Fibroblast of lung (primary cell): ENCODE measurements at regions not wholly inside any gene's neighbourhood (a gene's known extent, or its start where the extent isn't known, plus 50 kb on each side); places are given as distances from the start of the nearest gene placed in this dataset.

Source experiments
- DNase-seq, 2 donors: peaks; one replicate each; pipeline versions ENCODE4 v3.0.0 to v3.0.0-alpha.2; 2010; ENCODE audit warnings: low read depth in 2 of 2
- H2AFZ ChIP-seq: 2 replicates; pipeline ENCODE4 v1.5.1; 2012; ENCODE audit warnings: low read length, control low read depth, inconsistent platforms
- H3K27ac ChIP-seq: 2 replicates; pipeline ENCODE4 v1.5.1; 2011; ENCODE audit warnings: low read length, control low read depth; ENCODE audit not compliant: insufficient read depth
- H3K27me3 ChIP-seq: 2 replicates; pipeline ENCODE4 v1.5.1; 2011; ENCODE audit warnings: mild to moderate bottlenecking, low read length; ENCODE audit not compliant: control insufficient read depth, insufficient read depth
- H3K36me3 ChIP-seq: 2 replicates; pipeline ENCODE4 v1.5.1; 2011; ENCODE audit warnings: low read length; ENCODE audit not compliant: control insufficient read depth, insufficient read depth
- H3K4me1 ChIP-seq: 2 replicates; pipeline ENCODE4 v1.5.1; 2011; ENCODE audit warnings: low read length; ENCODE audit not compliant: control insufficient read depth, insufficient read depth; ENCODE audit errors: extremely low read depth
- H3K4me2 ChIP-seq: 2 replicates; pipeline ENCODE4 v1.5.1; 2011; ENCODE audit warnings: low read length, control low read depth; ENCODE audit not compliant: insufficient read depth; ENCODE audit errors: extremely low read depth
- H3K4me3 ChIP-seq, 4 experiments: fragments of 200-600 bp in 1 of 4; sonication (generic) in 1 of 4; replicated peaks in 1 of 4; 2 replicates each; pipeline ENCODE4 v1.5.1; 2011 to 2016; ENCODE audit warnings: low read length in 4 of 4, low read depth in 3 of 4, mild to moderate bottlenecking in 3 of 4, control low read depth in 2 of 4, inconsistent platforms in 1 of 4, mixed read lengths in 1 of 4; ENCODE audit not compliant: insufficient read depth in 1 of 4; ENCODE audit errors: control extremely low read depth in 1 of 4
- H3K79me2 ChIP-seq: 2 replicates; pipeline ENCODE4 v1.5.1; 2012; ENCODE audit warnings: mild to moderate bottlenecking, low read length, inconsistent platforms; ENCODE audit not compliant: control insufficient read depth, insufficient read depth
- H3K9ac ChIP-seq: 2 replicates; pipeline ENCODE4 v1.5.1; 2011; ENCODE audit warnings: mild to moderate bottlenecking, low read length, control low read depth; ENCODE audit not compliant: insufficient read depth
- H3K9me3 ChIP-seq: 2 replicates; pipeline ENCODE4 v1.5.1; 2012; ENCODE audit warnings: low read depth, low read length; ENCODE audit not compliant: control insufficient read depth, insufficient read depth
- H4K20me1 ChIP-seq: 2 replicates; pipeline ENCODE4 v1.5.1; 2011; ENCODE audit warnings: low read length; ENCODE audit not compliant: control insufficient read depth, insufficient read depth; ENCODE audit errors: extremely low read depth
- CTCF ChIP-seq, 2 donors: IDR thresholded peaks in 1 of 2; conservative IDR thresholded peaks in 1 of 2; 1 replicate in 1 of 2; 2 replicates in 1 of 2; pipeline ENCODE4 v1.5.1; 2011 to 2012; ENCODE audit warnings: low read length in 2 of 2, control low read depth in 1 of 2, inconsistent platforms in 1 of 2, low read depth in 1 of 2, mild to moderate bottlenecking in 1 of 2
- EZH2 ChIP-seq: IDR thresholded peaks from 2 replicates; pipeline ENCODE4 v1.5.1; 2012; ENCODE audit warnings: low read length, control low read depth, mild to moderate bottlenecking; ENCODE audit errors: missing control alignments

- Histone ChIP-seq H3K27me3 (no peaks in the 10 kb centered on the region), H3K36me3 (no peaks in the 10 kb centered on the region), H3K79me2 (no peaks in the 10 kb centered on the region), H3K4me1 (no peaks in the 10 kb centered on the region), H3K27ac (no peak overlapping the region), H3K9ac (no peak overlapping the region), H2AFZ (no peak overlapping the region), H3K4me2 (no peak overlapping the region), H4K20me1 (no peaks in the 10 kb centered on the region), H3K4me3 (no peak overlapping the region), H3K9me3 (no peaks in the 10 kb centered on the region)
- no peak for TF ChIP-seq CTCF (conservative IDR thresholded peaks at IDR 0.05 in 1 of 2, IDR thresholded peaks at IDR 0.05 in 1 of 2; ENCODE audit: low read depth in 1 of 2, low read length in 2 of 2)
- TF ChIP-seq EZH2: no peak
- DNase-seq: no peak
Observed at GRCh38 chr4:14681330-14681729, 321.0 kb upstream of the CPEB2 start.

GRCh38 chr4:14693728-14694127 lies 308.6 kb upstream of the CPEB2 start:
- no peaks in the 10 kb centered on the region for H3K27me3 ChIP-seq
- H3K4me3 ChIP-seq: no peak overlapping the region
- no peaks in the 10 kb centered on the region for H4K20me1 ChIP-seq
- no peaks in the 10 kb centered on the region for H3K9me3 ChIP-seq
- TF ChIP-seq EZH2 (no peak), CTCF (conservative IDR thresholded peaks at IDR 0.05 in 1 of 2, IDR thresholded peaks at IDR 0.05 in 1 of 2; ENCODE audit: low read depth in 1 of 2, low read length in 2 of 2) (no peak)
- DNase-seq: no peak
- no peaks in the 10 kb centered on the region for H3K36me3 ChIP-seq
- no peak overlapping the region for H3K27ac ChIP-seq
- no peak overlapping the region for H2AFZ ChIP-seq
- no peak overlapping the region for H3K9ac ChIP-seq
- no peaks in the 10 kb centered on the region for H3K4me1 ChIP-seq
- H3K4me2 ChIP-seq: no peak overlapping the region
- no peaks in the 10 kb centered on the region for H3K79me2 ChIP-seq

- Histone ChIP-seq H4K20me1 (no peaks in the 10 kb centered on the region), H3K9ac (no peak overlapping the region), H3K9me3 (no peaks in the 10 kb centered on the region), H3K79me2 (no peaks in the 10 kb centered on the region), H3K36me3 (no peaks in the 10 kb centered on the region), H3K4me2 (no peak overlapping the region), H3K27ac (no peak overlapping the region), H3K4me1 (no peaks in the 10 kb centered on the region), H2AFZ (no peak overlapping the region), H3K4me3 (no peak overlapping the region), H3K27me3 (no peaks in the 10 kb centered on the region)
- no peak for TF ChIP-seq CTCF (conservative IDR thresholded peaks at IDR 0.05 in 1 of 2, IDR thresholded peaks at IDR 0.05 in 1 of 2; ENCODE audit: low read depth in 1 of 2, low read length in 2 of 2)
- no peak for TF ChIP-seq EZH2
- peak in 1 of 2 donors; percentile 66 for DNase-seq
Observed at GRCh38 chr4:14695095-14695845, 307.0 kb upstream of the CPEB2 start.
